Peyer's patch (tissue), 4 donors: ENCODE measurements at regions not wholly inside any gene's neighbourhood (a gene's known extent, or its start where the extent isn't known, plus 50 kb on each side); places are given as distances from the start of the nearest gene placed in this dataset.
A peak's percentile ranks its signal among the peaks of the same experiment; 100 is the strongest.

Experiments used
- DNase-seq, 3 donors: peaks; one replicate each; pipeline ENCODE4 v3.0.0-alpha.2; 2017 to 2019
- H3K27ac ChIP-seq, 4 donors: fragments of 200-600 bp; sonication (generic); one replicate each; pipeline ENCODE4 v1.5.1; 2016 to 2019
- H3K27me3 ChIP-seq, 2 donors: fragments of 200-600 bp; sonication (generic); one replicate each; pipeline ENCODE4 v1.5.1; 2019
- H3K36me3 ChIP-seq, 3 donors: fragments of 200-600 bp; sonication (generic); one replicate each; pipeline ENCODE4 v1.5.1; 2016 to 2019
- H3K4me1 ChIP-seq, 4 donors: fragments of 200-600 bp; sonication (generic); one replicate each; pipeline ENCODE4 v1.5.1; 2016 to 2019
- H3K4me3 ChIP-seq, 4 donors: fragments of 200-600 bp; sonication (generic); 1 replicate in 3 of 4; 2 replicates in 1 of 4; pipeline ENCODE4 v1.5.1; 2016 to 2019; ENCODE audit warnings: mild to moderate bottlenecking in 1 of 4
- H3K9me3 ChIP-seq, 4 donors: fragments of 200-600 bp; sonication (generic); one replicate each; pipeline ENCODE4 v1.5.1; 2016 to 2019; ENCODE audit warnings: mild to moderate bottlenecking in 1 of 4
- POLR2A ChIP-seq, 2 donors: fragments of 450-650 bp; IDR thresholded peaks; one replicate each; pipeline ENCODE4 v1.5.1; 2017; ENCODE audit warnings: antibody characterized with exemption in 2 of 2, mild to moderate bottlenecking in 2 of 2, moderate library complexity in 2 of 2
- TF ChIP-seq, protein P1 (sequence below), 6 experiments: fragments of 450-650 bp in 4 of 6; fragments of 200-600 bp in 2 of 6; sonication (generic) in 1 of 6; IDR thresholded peaks; one replicate each; pipeline ENCODE4 v1.5.1; 2017 to 2019; ENCODE audit warnings: antibody characterized with exemption in 6 of 6, mild to moderate bottlenecking in 3 of 6, moderate library complexity in 1 of 6

DNA sequence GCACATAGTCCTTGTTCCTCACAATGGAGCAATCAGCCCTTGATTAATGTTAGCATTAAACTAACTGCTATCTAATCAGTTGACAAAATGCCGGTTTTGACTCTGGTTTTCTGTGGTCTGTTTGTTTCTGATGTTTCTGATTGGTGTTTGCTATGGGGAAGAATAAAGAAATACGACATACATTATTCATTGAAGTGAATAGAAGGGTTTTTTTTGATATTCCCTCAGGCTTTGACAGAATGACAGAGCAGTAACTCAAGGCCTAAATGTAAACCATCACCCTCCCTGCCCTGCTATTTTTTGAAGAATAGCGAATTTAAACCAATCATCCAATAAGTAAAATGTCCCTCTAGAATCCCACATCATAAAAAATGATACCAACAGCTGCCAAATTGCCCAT, 65.5 kb upstream of the HS3ST1 start:
- H3K9me3 ChIP-seq = peaks cover 0 to 4% (median 0%) of the 10 kb centered on the region in 4 donors
- H3K27ac ChIP-seq = no peak overlapping the region
- TF ChIP-seq, protein P1, sequence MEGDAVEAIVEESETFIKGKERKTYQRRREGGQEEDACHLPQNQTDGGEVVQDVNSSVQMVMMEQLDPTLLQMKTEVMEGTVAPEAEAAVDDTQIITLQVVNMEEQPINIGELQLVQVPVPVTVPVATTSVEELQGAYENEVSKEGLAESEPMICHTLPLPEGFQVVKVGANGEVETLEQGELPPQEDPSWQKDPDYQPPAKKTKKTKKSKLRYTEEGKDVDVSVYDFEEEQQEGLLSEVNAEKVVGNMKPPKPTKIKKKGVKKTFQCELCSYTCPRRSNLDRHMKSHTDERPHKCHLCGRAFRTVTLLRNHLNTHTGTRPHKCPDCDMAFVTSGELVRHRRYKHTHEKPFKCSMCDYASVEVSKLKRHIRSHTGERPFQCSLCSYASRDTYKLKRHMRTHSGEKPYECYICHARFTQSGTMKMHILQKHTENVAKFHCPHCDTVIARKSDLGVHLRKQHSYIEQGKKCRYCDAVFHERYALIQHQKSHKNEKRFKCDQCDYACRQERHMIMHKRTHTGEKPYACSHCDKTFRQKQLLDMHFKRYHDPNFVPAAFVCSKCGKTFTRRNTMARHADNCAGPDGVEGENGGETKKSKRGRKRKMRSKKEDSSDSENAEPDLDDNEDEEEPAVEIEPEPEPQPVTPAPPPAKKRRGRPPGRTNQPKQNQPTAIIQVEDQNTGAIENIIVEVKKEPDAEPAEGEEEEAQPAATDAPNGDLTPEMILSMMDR (IDR thresholded peaks at IDR 0.05) = no peak
- no peak for TF ChIP-seq POLR2A (IDR thresholded peaks at IDR 0.05)
- no peaks in the 10 kb centered on the region for H3K4me1 ChIP-seq
- H3K36me3 ChIP-seq = no peaks in the 10 kb centered on the region
- no peak for DNase-seq
- no peaks in the 10 kb centered on the region for H3K27me3 ChIP-seq
- H3K4me3 ChIP-seq = no peak overlapping the region

DNA sequence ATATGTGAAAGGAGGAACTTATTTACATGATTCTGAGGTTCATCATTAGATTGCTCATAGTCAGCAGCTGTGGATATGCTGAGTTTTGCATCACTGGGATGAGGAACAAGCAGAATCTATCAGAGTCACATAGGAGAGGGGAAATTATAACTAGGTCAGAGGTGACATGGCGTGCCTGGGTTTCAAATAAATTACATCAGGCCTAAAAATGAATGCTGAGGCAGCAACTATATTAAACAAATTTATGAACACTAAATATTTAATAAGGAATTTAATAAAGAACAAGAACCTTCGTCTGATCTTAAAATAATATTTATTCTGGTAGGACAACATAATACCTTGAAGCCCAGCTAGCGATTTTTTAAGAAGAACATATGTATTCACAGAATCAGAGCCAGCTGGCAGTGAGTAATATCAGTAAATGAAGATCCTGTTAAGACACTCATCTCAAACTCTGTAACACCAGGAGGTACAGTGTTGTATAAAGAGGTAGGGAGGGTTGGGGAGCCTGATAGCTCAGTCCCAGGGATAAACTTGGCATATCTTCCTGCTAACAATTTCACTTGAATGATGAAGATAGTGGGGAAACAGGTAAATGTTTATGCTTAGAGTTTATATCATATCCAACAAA, 60.9 kb upstream of the HS3ST1 start:
- Histone ChIP-seq H3K9me3 (no peaks in the 10 kb centered on the region), H3K4me3 (no peak overlapping the region), H3K4me1 (no peaks in the 10 kb centered on the region), H3K36me3 (no peaks in the 10 kb centered on the region), H3K27me3 (no peaks in the 10 kb centered on the region), H3K27ac (no peak overlapping the region)
- TF ChIP-seq POLR2A (IDR thresholded peaks at IDR 0.05) = no peak
- TF ChIP-seq, protein P1 (IDR thresholded peaks at IDR 0.05) = no peak
- no peak for DNase-seq

DNA sequence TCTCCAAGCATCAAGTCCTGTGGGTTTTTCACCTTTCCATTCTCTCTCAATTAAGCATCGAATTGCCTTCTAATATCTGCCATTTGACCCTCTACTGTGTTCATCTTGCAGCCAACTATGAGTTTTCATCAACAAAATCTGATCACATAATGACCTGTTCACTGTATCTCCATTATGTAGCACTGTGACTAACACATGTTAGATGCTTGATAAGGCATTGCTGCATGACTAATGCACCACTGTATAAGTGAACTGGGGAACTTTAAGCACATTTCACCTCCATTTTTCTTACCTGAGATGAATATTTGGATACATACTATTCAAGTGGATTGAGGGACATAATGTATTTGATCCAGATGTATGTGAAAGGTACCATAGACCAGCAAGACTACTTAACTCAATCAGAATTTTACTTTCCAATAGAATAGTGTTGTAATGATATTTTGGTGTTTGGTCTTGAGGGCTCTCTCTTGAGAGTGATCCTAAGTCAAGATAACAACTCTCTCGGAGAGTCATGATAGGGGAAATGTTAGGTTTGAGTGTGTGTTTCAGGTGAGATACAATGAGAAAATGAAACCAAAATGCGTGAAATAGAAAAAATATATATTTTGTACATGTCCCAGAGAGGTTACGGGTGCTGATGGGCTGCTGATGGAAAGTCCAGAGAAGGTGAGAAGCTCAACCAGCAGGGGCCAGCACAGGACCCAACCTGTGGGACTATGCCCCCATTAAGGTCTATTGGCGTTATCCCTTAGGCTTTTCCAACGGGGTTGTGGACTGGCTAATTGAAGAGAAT, 60.2 kb upstream of the HS3ST1 start:
- DNase-seq = no peak
- Histone ChIP-seq H3K4me3 (no peak overlapping the region), H3K27ac (peak overlapping the region in 1 of 4 donors; percentile 17), H3K4me1 (no peaks in the 10 kb centered on the region), H3K36me3 (no peaks in the 10 kb centered on the region), H3K27me3 (no peaks in the 10 kb centered on the region), H3K9me3 (no peaks in the 10 kb centered on the region)
- TF ChIP-seq, protein P1 (IDR thresholded peaks at IDR 0.05) = no peak
- TF ChIP-seq POLR2A (IDR thresholded peaks at IDR 0.05) = no peak

DNA sequence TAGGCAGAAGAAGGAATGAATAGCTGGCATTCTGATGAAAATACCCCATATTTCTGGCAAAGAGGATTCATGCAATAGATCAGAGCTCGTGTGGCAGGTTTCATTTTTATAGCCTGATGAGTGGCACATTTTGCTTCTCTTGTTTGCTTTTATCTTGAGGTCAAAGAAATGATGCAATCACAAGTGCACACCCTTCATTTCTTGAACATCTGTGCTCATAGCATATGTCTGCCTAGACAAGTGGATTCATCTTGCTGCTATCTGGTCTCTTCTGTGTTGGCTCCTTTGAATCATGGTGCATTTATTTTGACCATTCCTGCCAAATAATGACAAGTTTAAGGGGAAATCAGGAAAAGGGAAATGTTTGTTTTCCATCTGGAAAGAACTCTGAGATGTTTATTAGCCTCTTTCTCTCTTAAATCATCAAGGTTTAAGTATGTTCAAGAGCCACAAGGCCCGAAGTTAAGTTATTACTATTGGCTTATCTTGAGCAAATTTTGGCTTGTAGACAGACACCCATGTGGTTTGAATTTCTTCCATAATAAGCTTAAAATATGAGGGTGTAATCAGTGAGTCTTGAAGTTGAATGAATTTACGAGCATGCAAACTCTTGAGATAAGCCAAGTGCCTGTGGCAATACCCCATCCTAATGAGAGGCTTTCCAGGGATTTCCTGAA, 59.3 kb upstream of the HS3ST1 start:
- Histone ChIP-seq H3K4me3 (no peak overlapping the region), H3K36me3 (no peaks in the 10 kb centered on the region), H3K27ac (no peak overlapping the region), H3K27me3 (no peaks in the 10 kb centered on the region), H3K4me1 (no peaks in the 10 kb centered on the region), H3K9me3 (no peaks in the 10 kb centered on the region)
- TF ChIP-seq, protein P1 (IDR thresholded peaks at IDR 0.05) = no peak
- no peak for TF ChIP-seq POLR2A (IDR thresholded peaks at IDR 0.05)
- DNase-seq = no peak

DNA sequence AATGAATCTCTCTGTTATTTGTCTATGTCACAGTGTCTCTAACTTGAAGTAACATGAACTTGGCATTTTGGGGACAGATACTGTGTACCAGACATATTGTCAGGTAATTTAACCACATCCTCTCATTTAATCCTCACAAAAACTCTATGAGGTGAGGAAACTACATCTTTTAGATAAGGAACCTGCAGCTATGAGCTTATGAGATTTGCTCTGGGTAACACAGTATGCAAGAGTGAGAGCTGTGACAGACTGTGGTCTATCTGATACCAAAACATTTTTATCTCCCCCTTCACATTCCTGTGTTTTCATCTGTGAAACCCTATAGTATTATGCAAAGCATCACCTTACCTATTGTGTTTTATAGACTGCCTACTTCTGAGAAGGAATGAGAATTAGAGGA, 58.4 kb upstream of the HS3ST1 start:
- TF ChIP-seq, protein P1 (IDR thresholded peaks at IDR 0.05) = no peak
- no peak for TF ChIP-seq POLR2A (IDR thresholded peaks at IDR 0.05)
- H3K4me1 ChIP-seq = no peaks in the 10 kb centered on the region
- no peak overlapping the region for H3K27ac ChIP-seq
- DNase-seq = no peak
- H3K27me3 ChIP-seq = no peaks in the 10 kb centered on the region
- no peaks in the 10 kb centered on the region for H3K9me3 ChIP-seq
- H3K4me3 ChIP-seq = no peak overlapping the region
- no peaks in the 10 kb centered on the region for H3K36me3 ChIP-seq
